SK-N-SH (cell line): ENCODE measurements at regions not wholly inside any gene's neighbourhood (a gene's known extent, or its start where the extent isn't known, plus 50 kb on each side); places are given as distances from the start of the nearest gene placed in this dataset.

Experiments used
- CTCF ChIP-seq: fragments of 200-600 bp; sonication (generic); IDR thresholded peaks from 2 replicates; pipeline ENCODE4 v1.6.1; 2017; ENCODE audit warnings: antibody characterized with exemption, mild to moderate bottlenecking, moderate library complexity
- FOSL2 ChIP-seq: IDR thresholded peaks from 2 replicates; pipeline ENCODE4 v1.4.0; 2012; ENCODE audit warnings: low read depth, mild to moderate bottlenecking, moderate library complexity, borderline replicate concordance
- GABPA ChIP-seq: IDR thresholded peaks from 2 replicates; pipeline ENCODE4 v1.4.0; 2012; ENCODE audit warnings: low read depth, mild to moderate bottlenecking
- GATA2 ChIP-seq: sonication (generic); formaldehyde crosslinking; IDR thresholded peaks from 2 replicates; pipeline ENCODE4 v1.5.0; 2020; ENCODE audit warnings: mild to moderate bottlenecking, missing genetic modification reagents
- PBX3 ChIP-seq: IDR thresholded peaks from 2 replicates; pipeline ENCODE4; 2012
- RFX5 ChIP-seq: IDR thresholded peaks from 2 replicates; pipeline ENCODE4 v1.6.1; 2012; ENCODE audit warnings: mild to moderate bottlenecking, improper control_type of control experiment, low read length
- TCF12 ChIP-seq: IDR thresholded peaks from 2 replicates; pipeline ENCODE4 v1.4.0; 2012

GRCh38 chr10:114872519-114873087, 51.0 kb downstream of the FHIP2A start:
- TF ChIP-seq GATA2 (CRISPR knock-in tag) (no peak), CTCF (no peak), RFX5 (no peak), TCF12 (no peak), GABPA (no peak), FOSL2 (no peak), PBX3 (no peak)
